OCI-LY7 (cell line): ENCODE measurements at regions not wholly inside any gene's neighbourhood (a gene's known extent, or its start where the extent isn't known, plus 50 kb on each side); places are given as distances from the start of the nearest gene placed in this dataset.

Experiments used
- BruUV-seq: library from RNA; stranded (reverse); fragments of 400-500 nt; replicated peaks from 2 replicates; lab custom pipeline; 2021; lab: Mats Ljungman, UMichigan
- CTCF ChIA-PET: fragments of 300-600 bp; sonication (Branson Sonifier 250); formaldehyde crosslinking; loops from one replicate; lab custom pipeline; 2022; ENCODE audit warnings: antibody characterized with exemption; ENCODE audit not compliant: unreplicated experiment; lab: Charles Lee
- POLR2A ChIA-PET: fragments of 300-600 bp; sonication (Branson Sonifier 250); formaldehyde crosslinking; loops from one replicate; lab custom pipeline; 2022; ENCODE audit warnings: antibody characterized with exemption; lab: Charles Lee
- DNase-seq: peaks from one replicate; pipeline ENCODE4 v3.0.0-alpha.2; 2015; ENCODE audit warnings: low spot score
- H2AFZ ChIP-seq: fragments of 200-600 bp; sonication (generic), shearing (Covaris generic); 2 replicates; pipeline ENCODE4 v1.6.1; 2014; ENCODE audit warnings: mild to moderate bottlenecking, antibody characterized with exemption, low read length, moderate library complexity
- H3K27ac ChIP-seq: fragments of 200-600 bp; sonication (generic); 2 replicates; pipeline ENCODE4 v1.5.1; 2014; ENCODE audit warnings: mixed run types, low read depth, mild to moderate bottlenecking, moderate library complexity, low read length, inconsistent platforms; ENCODE audit not compliant: poor library complexity, severe bottlenecking
- H3K36me3 ChIP-seq: fragments of 200-600 bp; sonication (generic); 2 replicates; pipeline ENCODE4 v1.6.1; 2014; ENCODE audit warnings: mild to moderate bottlenecking, antibody characterized with exemption, low read length, moderate library complexity, mixed read lengths; ENCODE audit not compliant: insufficient read depth
- H3K4me1 ChIP-seq: fragments of 200-600 bp; sonication (generic); 2 replicates; pipeline ENCODE4 v1.5.1; 2014; ENCODE audit warnings: mild to moderate bottlenecking, low read length; ENCODE audit not compliant: insufficient read depth, poor library complexity, severe bottlenecking
- H3K4me2 ChIP-seq: fragments of 200-600 bp; sonication (generic); 2 replicates; pipeline ENCODE4 v1.6.1; 2014; ENCODE audit warnings: mild to moderate bottlenecking, low read length
- H3K4me3 ChIP-seq: fragments of 200-600 bp; sonication (generic); 2 replicates; pipeline ENCODE4 v1.5.1; 2014; ENCODE audit warnings: mild to moderate bottlenecking, low read depth, low read length; ENCODE audit not compliant: poor library complexity, severe bottlenecking
- H3K79me2 ChIP-seq: fragments of 200-600 bp; sonication (generic); 2 replicates; pipeline ENCODE4 v1.6.1; 2016; ENCODE audit warnings: low read depth, mild to moderate bottlenecking, low read length, moderate library complexity, mixed read lengths; ENCODE audit not compliant: insufficient read depth
- H3K9me2 ChIP-seq: fragments of 200-600 bp; sonication (generic); 2 replicates; pipeline ENCODE4 v1.6.1; 2016; ENCODE audit warnings: mild to moderate bottlenecking, low read length, mixed read lengths; ENCODE audit not compliant: insufficient read depth
- H3K9me3 ChIP-seq: fragments of 200-600 bp; sonication (generic); 2 replicates; pipeline ENCODE4 v1.6.1; 2014; ENCODE audit warnings: mild to moderate bottlenecking, mixed run types, low read length, mixed read lengths
- H4K20me1 ChIP-seq: fragments of 200-600 bp; sonication (generic); 2 replicates; pipeline ENCODE4 v1.6.1; 2014; ENCODE audit warnings: mild to moderate bottlenecking, antibody characterized with exemption, low read length, moderate library complexity, mixed read lengths; ENCODE audit not compliant: insufficient read depth
- CTCF ChIP-seq: fragments of 200-600 bp; sonication (generic); conservative IDR thresholded peaks from 2 replicates; pipeline ENCODE4 v1.5.1; 2014; ENCODE audit warnings: mild to moderate bottlenecking, antibody characterized with exemption, low read length, moderate library complexity, mixed read lengths
- EZH2phosphoT487 ChIP-seq: fragments of 200-600 bp; sonication (generic); IDR thresholded peaks from 2 replicates; pipeline ENCODE4 v1.6.1; 2018; ENCODE audit warnings: low read depth, borderline replicate concordance, mild to moderate bottlenecking, mixed run types, antibody characterized with exemption, low read length, moderate library complexity, mixed read lengths
- intact Hi-C: fragments of 100-400 bp; cut with micrococcal nuclease; formaldehyde crosslinking; loops from one replicate; pipeline ENCODE4 v1.10.0; 2022; ENCODE audit not compliant: unreplicated experiment

GRCh38 chr10:129024046-129024445 lies 443.0 kb upstream of the MGMT start:
- TF ChIP-seq CTCF (no peak), EZH2phosphoT487 (no peak)
- Histone ChIP-seq H2AFZ (no peak overlapping the region), H3K4me3 (no peak overlapping the region), H3K36me3 (no peaks in the 10 kb centered on the region), H4K20me1 (no peaks in the 10 kb centered on the region), H3K9me2 (no peaks in the 10 kb centered on the region), H3K4me2 (no peak overlapping the region), H3K4me1 (no peaks in the 10 kb centered on the region), H3K79me2 (no peaks in the 10 kb centered on the region), H3K9me3 (no peaks in the 10 kb centered on the region), H3K27ac (no peak overlapping the region)
- intact Hi-C loops, result no loop called here
- DNase-seq, result no peak
- BruUV-seq, result no TSS peak
- CTCF ChIA-PET, result no interaction called here
- POLR2A ChIA-PET, result no interaction called here

GRCh38 chr10:129025787-129026186 lies 441.3 kb upstream of the MGMT start:
- no peak for DNase-seq
- H3K9me2 ChIP-seq, result no peaks in the 10 kb centered on the region
- no peak overlapping the region for H3K4me3 ChIP-seq
- ChIA-PET CTCF (interaction anchor here (0.5 kb wide), 1 partner anchor 18 kb away, joined by 5 read pairs; no protein-coding TSS in a partner anchor), POLR2A (no interaction called here)
- intact Hi-C loops, result no loop called here
- no peaks in the 10 kb centered on the region for H3K4me1 ChIP-seq
- TF ChIP-seq EZH2phosphoT487 (no peak), CTCF (no peak)
- no peak overlapping the region for H3K4me2 ChIP-seq
- H4K20me1 ChIP-seq, result no peaks in the 10 kb centered on the region
- H3K9me3 ChIP-seq, result no peaks in the 10 kb centered on the region
- no peak overlapping the region for H2AFZ ChIP-seq
- no peak overlapping the region for H3K27ac ChIP-seq
- H3K36me3 ChIP-seq, result no peaks in the 10 kb centered on the region
- no TSS peak for BruUV-seq
- H3K79me2 ChIP-seq, result no peaks in the 10 kb centered on the region

GRCh38 chr10:129027906-129028305 lies 439.1 kb upstream of the MGMT start:
- Histone ChIP-seq H3K4me2 (no peak overlapping the region), H3K79me2 (no peaks in the 10 kb centered on the region), H3K9me3 (no peaks in the 10 kb centered on the region), H3K27ac (no peak overlapping the region), H3K36me3 (no peaks in the 10 kb centered on the region), H4K20me1 (no peaks in the 10 kb centered on the region), H3K4me3 (no peak overlapping the region), H2AFZ (no peak overlapping the region), H3K4me1 (no peaks in the 10 kb centered on the region), H3K9me2 (no peaks in the 10 kb centered on the region)
- CTCF ChIA-PET, result no interaction called here
- DNase-seq, result no peak
- TF ChIP-seq EZH2phosphoT487, result no peak
- no peak for TF ChIP-seq CTCF
- intact Hi-C loops, result no loop called here
- no TSS peak for BruUV-seq
- POLR2A ChIA-PET, result no interaction called here
